HCT116 (cell line): ENCODE measurements at regions not wholly inside any gene's neighbourhood (a gene's known extent, or its start where the extent isn't known, plus 50 kb on each side); places are given as distances from the start of the nearest gene placed in this dataset.

Source experiments
- ATAC-seq: fragments of 200-7000 bp; cut with Tn5 transposase; 2 replicates; pipeline ENCODE4 v1.9.1; 2020; ENCODE audit warnings: mild to moderate bottlenecking, moderate library complexity
- BruUV-seq: library from RNA; stranded (reverse); fragments of 400-500 nt; replicated peaks from 2 replicates; lab custom pipeline; 2021; lab: Mats Ljungman, UMichigan
- CTCF ChIA-PET: fragments of 300-600 bp; sonication (Branson Sonifier 250); formaldehyde crosslinking; loops from one replicate; lab custom pipeline; 2021; ENCODE audit warnings: antibody characterized with exemption; lab: Charles Lee
- POLR2A ChIA-PET: fragments of 300-600, 350-600 bp; sonication (Branson Sonifier 250); formaldehyde crosslinking; loops from one replicate; lab custom pipeline; 2021; ENCODE audit warnings: antibody characterized with exemption; lab: Charles Lee
- RAD21 ChIA-PET, 2 experiments: fragments of 300-600 bp; sonication (Branson Sonifier 250); formaldehyde crosslinking; loops; one replicate each; lab custom pipeline; 2023; ENCODE audit warnings: low total read pairs in 2 of 2; ENCODE audit not compliant: uncharacterized antibody in 2 of 2, unreplicated experiment in 2 of 2, low non-redundant PET in 1 of 2; lab: Charles Lee
- DNase-seq: peaks from one replicate; pipeline ENCODE4 v3.0.0-alpha.2; 2010; ENCODE audit warnings: low read depth, low spot score
- H2AFZ ChIP-seq: fragments of 200-600 bp; shearing (Covaris generic), sonication (generic); 2 replicates; pipeline ENCODE4 v1.6.1; 2017; ENCODE audit warnings: low read depth, mixed run types, mixed read lengths, antibody characterized with exemption, low read length; ENCODE audit not compliant: poor library complexity, severe bottlenecking
- H3K27ac ChIP-seq: 2 replicates; pipeline ENCODE4 v1.5.1; 2012; ENCODE audit warnings: low read depth, low read length
- H3K27me3 ChIP-seq: fragments of 200-600 bp; sonication (generic); 2 replicates; pipeline ENCODE4 v1.6.1; 2016; ENCODE audit warnings: mixed run types, low read length, mixed read lengths; ENCODE audit not compliant: insufficient read depth
- H3K36me3 ChIP-seq, 2 experiments: fragments of 200-500 bp in 1 of 2; fragments of 200-600 bp in 1 of 2; sonication (Bioruptor generic) in 1 of 2; sonication (generic) in 1 of 2; 2 replicates each; pipeline versions ENCODE4 v1.5.1 to v1.6.1; 2014 to 2016; ENCODE audit warnings: low read length in 2 of 2, inconsistent platforms in 1 of 2, mixed read lengths in 1 of 2, mixed run types in 1 of 2; ENCODE audit not compliant: insufficient read depth in 2 of 2, control insufficient read depth in 1 of 2
- H3K4me1 ChIP-seq, 2 experiments: fragments of 200-600 bp in 1 of 2; sonication (generic) in 1 of 2; 2 replicates each; pipeline versions ENCODE4 v1.5.1 to v1.6.1; 2012 to 2017; ENCODE audit warnings: low read length in 2 of 2, inconsistent platforms in 1 of 2, mild to moderate bottlenecking in 1 of 2, mixed read lengths in 1 of 2, mixed run types in 1 of 2, moderate library complexity in 1 of 2; ENCODE audit not compliant: insufficient read depth in 2 of 2, control insufficient read depth in 1 of 2
- H3K4me2 ChIP-seq: fragments of 200-600 bp; sonication (generic); 2 replicates; pipeline ENCODE4 v1.6.1; 2017; ENCODE audit warnings: mixed run types, low read length, mixed read lengths
- H3K4me3 ChIP-seq, 2 experiments: fragments of 200-600 bp in 1 of 2; sonication (generic) in 1 of 2; replicated peaks in 1 of 2; 2 replicates each; pipeline ENCODE4 v1.5.1; 2011 to 2016; ENCODE audit warnings: low read length in 2 of 2, control low read depth in 1 of 2, low read depth in 1 of 2, mild to moderate bottlenecking in 1 of 2, mixed read lengths in 1 of 2, mixed run types in 1 of 2
- H3K79me2 ChIP-seq: fragments of 200-600 bp; sonication (generic); 2 replicates; pipeline ENCODE4 v1.6.1; 2017; ENCODE audit warnings: mild to moderate bottlenecking, mixed run types, low read length, moderate library complexity, mixed read lengths; ENCODE audit not compliant: insufficient read depth
- H3K9ac ChIP-seq: fragments of 200-600 bp; sonication (generic); 2 replicates; pipeline ENCODE4 v1.6.1; 2016; ENCODE audit warnings: low read length, mixed read lengths
- H3K9me2 ChIP-seq: fragments of 200-600 bp; sonication (generic), shearing (Covaris generic); 2 replicates; pipeline ENCODE4 v1.6.1; 2017; ENCODE audit warnings: mixed run types, mild to moderate bottlenecking, moderate library complexity; ENCODE audit not compliant: insufficient read depth
- H3K9me3 ChIP-seq, 2 experiments: fragments of 200-500 bp in 1 of 2; fragments of 200-600 bp in 1 of 2; sonication (Bioruptor generic) in 1 of 2; sonication (generic) in 1 of 2; 2 replicates each; pipeline ENCODE4 v1.6.1; 2014 to 2017; ENCODE audit warnings: low read length in 2 of 2, mixed read lengths in 2 of 2, inconsistent platforms in 1 of 2, low read depth in 1 of 2, mild to moderate bottlenecking in 1 of 2, mixed run types in 1 of 2, moderate library complexity in 1 of 2; ENCODE audit not compliant: control insufficient read depth in 1 of 2, insufficient read depth in 1 of 2
- H4K20me1 ChIP-seq: fragments of 200-600 bp; sonication (generic), shearing (Covaris generic); 2 replicates; pipeline ENCODE4 v1.6.1; 2017; ENCODE audit warnings: mixed run types, mild to moderate bottlenecking, moderate library complexity; ENCODE audit not compliant: insufficient read depth
- CBX3 ChIP-seq: IDR thresholded peaks from 2 replicates; pipeline ENCODE4 v1.6.1; 2012; ENCODE audit warnings: low read depth
- CEBPB ChIP-seq: IDR thresholded peaks from 2 replicates; pipeline ENCODE4 v1.6.1; 2012; ENCODE audit warnings: low read depth
- CTCF ChIP-seq, 3 experiments: fragments of 200-600 bp in 1 of 3; sonication (generic) in 1 of 3; IDR thresholded peaks in 2 of 3; conservative IDR thresholded peaks in 1 of 3; 2 replicates each; pipeline ENCODE4 v1.5.1; 2012 to 2017; ENCODE audit warnings: low read depth in 2 of 3, low read length in 2 of 3, antibody characterized with exemption in 1 of 3, borderline replicate concordance in 1 of 3, control low read depth in 1 of 3, mild to moderate bottlenecking in 1 of 3, mixed read lengths in 1 of 3, mixed run types in 1 of 3, moderate library complexity in 1 of 3; ENCODE audit not compliant: insufficient read depth in 1 of 3
- EGR1 ChIP-seq: IDR thresholded peaks from 2 replicates; pipeline ENCODE4 v1.6.1; 2012; ENCODE audit warnings: low read depth
- ELF1 ChIP-seq: IDR thresholded peaks from 2 replicates; pipeline ENCODE4 v1.6.1; 2012; ENCODE audit warnings: low read depth, borderline replicate concordance
- EZH2 ChIP-seq: fragments of 200-600 bp; sonication (generic); IDR thresholded peaks from 2 replicates; pipeline ENCODE4 v1.6.1; 2017; ENCODE audit warnings: antibody characterized with exemption, mixed run types
- EZH2phosphoT487 ChIP-seq: fragments of 200-600 bp; IDR thresholded peaks from 2 replicates; pipeline ENCODE4 v1.6.1; 2018; ENCODE audit warnings: antibody characterized with exemption, borderline replicate concordance
- FOSL1 ChIP-seq: IDR thresholded peaks from 2 replicates; pipeline ENCODE4 v1.6.1; 2012; ENCODE audit warnings: low read depth
- JUND ChIP-seq: IDR thresholded peaks from 2 replicates; pipeline ENCODE4 v1.6.1; 2012
- RAD21 ChIP-seq: IDR thresholded peaks from 2 replicates; pipeline ENCODE4 v1.6.1; 2012; ENCODE audit warnings: low read depth, mild to moderate bottlenecking
- SIN3A ChIP-seq: IDR thresholded peaks from 2 replicates; pipeline ENCODE4 v1.6.1; 2012; ENCODE audit warnings: low read depth
- SRF ChIP-seq: IDR thresholded peaks from 2 replicates; pipeline ENCODE4 v1.6.1; 2012; ENCODE audit warnings: low read depth
- TCF7L2 ChIP-seq: IDR thresholded peaks from 2 replicates; pipeline ENCODE4 v1.7.0; 2011; ENCODE audit warnings: borderline replicate concordance, inconsistent platforms; ENCODE audit not compliant: insufficient read depth, insufficient read length; ENCODE audit errors: extremely low read depth
- YY1 ChIP-seq: IDR thresholded peaks from 2 replicates; pipeline ENCODE4 v1.6.1; 2011; ENCODE audit warnings: low read length, low read depth, moderate library complexity, mild to moderate bottlenecking; ENCODE audit not compliant: insufficient replicate concordance; ENCODE audit errors: extremely low read depth
- ZBTB33 ChIP-seq: IDR thresholded peaks from 2 replicates; pipeline ENCODE4 v1.6.1; 2011; ENCODE audit warnings: mild to moderate bottlenecking, low read length, moderate library complexity; ENCODE audit not compliant: insufficient replicate concordance; ENCODE audit errors: extremely low read depth
- ZFX ChIP-seq: fragments of 450-650 bp; IDR thresholded peaks from 2 replicates; pipeline ENCODE4 v1.6.1; 2017
- ZNF274 ChIP-seq: fragments of 200-500 bp; sonication (Bioruptor generic); IDR thresholded peaks from 2 replicates; pipeline ENCODE4 v1.6.1; 2014; ENCODE audit warnings: mild to moderate bottlenecking, low read depth, low read length, inconsistent platforms
- intact Hi-C: fragments of 100-400 bp; cut with micrococcal nuclease; formaldehyde crosslinking; loops from 2 replicates; pipeline ENCODE4 v1.10.0; 2022
- TF ChIP-seq, protein P1 (sequence below): IDR thresholded peaks from 2 replicates; pipeline ENCODE4 v1.6.1; 2012
- TF ChIP-seq, protein P2 (sequence below): IDR thresholded peaks from 2 replicates; pipeline ENCODE4 v1.6.1; 2012
- TF ChIP-seq, protein P3 (sequence below): IDR thresholded peaks from 2 replicates; pipeline ENCODE4 v1.6.1; 2012; ENCODE audit warnings: low read depth

GRCh38 chr4:79540143-79540542, 132.1 kb upstream of the GK2 start (continued):
- TF ChIP-seq SIN3A, result no peak

DNA sequence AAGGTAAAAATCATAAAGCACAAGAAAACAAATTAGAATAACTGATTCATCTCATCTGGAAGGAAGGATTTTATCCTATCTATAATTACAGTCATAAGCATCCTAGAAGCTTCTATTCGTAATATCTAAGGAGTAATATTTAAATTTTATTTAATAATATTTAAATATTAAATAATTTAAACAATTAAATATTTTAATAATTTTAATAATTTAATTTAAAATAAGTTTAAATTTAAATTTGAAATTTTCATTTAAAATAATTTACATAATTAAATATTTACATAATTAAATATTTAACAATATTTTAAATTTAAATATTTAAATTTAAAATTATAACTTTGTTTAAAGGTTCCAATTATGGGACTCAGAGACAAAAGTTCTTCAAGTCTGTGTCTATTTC, 127.5 kb upstream of the GK2 start:
- Histone ChIP-seq H3K4me1 (no peaks in the 10 kb centered on the region), H3K79me2 (no peaks in the 10 kb centered on the region), H3K9ac (no peak overlapping the region), H2AFZ (no peak overlapping the region), H3K9me3 (no peaks in the 10 kb centered on the region), H3K36me3 (no peaks in the 10 kb centered on the region), H3K9me2 (no peaks in the 10 kb centered on the region), H3K4me3 (no peak overlapping the region), H3K27ac (no peak overlapping the region), H4K20me1 (no peaks in the 10 kb centered on the region), H3K27me3 (peaks cover 12% of the 10 kb centered on the region; the same call in 1 of the 2 replicates), H3K4me2 (no peak overlapping the region)
- ChIA-PET POLR2A (no interaction called here), CTCF (no interaction called here), RAD21 (no interaction called here)
- intact Hi-C loops, result no loop called here
- no peak for ATAC-seq
- BruUV-seq, result no TSS peak
- no peak for DNase-seq
- no peak for TF ChIP-seq CEBPB
- no peak for TF ChIP-seq RAD21
- TF ChIP-seq FOSL1, result no peak
- TF ChIP-seq YY1, result no peak
- TF ChIP-seq SIN3A, result no peak
- no peak for TF ChIP-seq EGR1
- no peak for TF ChIP-seq ZBTB33
- TF ChIP-seq CBX3, result no peak
- no peak for TF ChIP-seq CTCF (IDR thresholded peaks at IDR 0.05 in 2 of 3, conservative IDR thresholded peaks at IDR 0.05 in 1 of 3; ENCODE audit: borderline replicate concordance in 1 of 3, insufficient read depth in 1 of 3, low read depth in 2 of 3, low read length in 2 of 3)
- TF ChIP-seq ZFX, result no peak
- TF ChIP-seq ZNF274, result no peak
- TF ChIP-seq TCF7L2, result no peak
- TF ChIP-seq EZH2, result no peak
- TF ChIP-seq, protein P1, sequence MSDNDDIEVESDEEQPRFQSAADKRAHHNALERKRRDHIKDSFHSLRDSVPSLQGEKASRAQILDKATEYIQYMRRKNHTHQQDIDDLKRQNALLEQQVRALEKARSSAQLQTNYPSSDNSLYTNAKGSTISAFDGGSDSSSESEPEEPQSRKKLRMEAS, result no peak
- no peak for TF ChIP-seq SRF
- TF ChIP-seq, protein P2, sequence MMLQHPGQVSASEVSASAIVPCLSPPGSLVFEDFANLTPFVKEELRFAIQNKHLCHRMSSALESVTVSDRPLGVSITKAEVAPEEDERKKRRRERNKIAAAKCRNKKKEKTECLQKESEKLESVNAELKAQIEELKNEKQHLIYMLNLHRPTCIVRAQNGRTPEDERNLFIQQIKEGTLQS, result no peak
- TF ChIP-seq EZH2phosphoT487, result no peak
- no peak for TF ChIP-seq ELF1
- TF ChIP-seq, protein P3, sequence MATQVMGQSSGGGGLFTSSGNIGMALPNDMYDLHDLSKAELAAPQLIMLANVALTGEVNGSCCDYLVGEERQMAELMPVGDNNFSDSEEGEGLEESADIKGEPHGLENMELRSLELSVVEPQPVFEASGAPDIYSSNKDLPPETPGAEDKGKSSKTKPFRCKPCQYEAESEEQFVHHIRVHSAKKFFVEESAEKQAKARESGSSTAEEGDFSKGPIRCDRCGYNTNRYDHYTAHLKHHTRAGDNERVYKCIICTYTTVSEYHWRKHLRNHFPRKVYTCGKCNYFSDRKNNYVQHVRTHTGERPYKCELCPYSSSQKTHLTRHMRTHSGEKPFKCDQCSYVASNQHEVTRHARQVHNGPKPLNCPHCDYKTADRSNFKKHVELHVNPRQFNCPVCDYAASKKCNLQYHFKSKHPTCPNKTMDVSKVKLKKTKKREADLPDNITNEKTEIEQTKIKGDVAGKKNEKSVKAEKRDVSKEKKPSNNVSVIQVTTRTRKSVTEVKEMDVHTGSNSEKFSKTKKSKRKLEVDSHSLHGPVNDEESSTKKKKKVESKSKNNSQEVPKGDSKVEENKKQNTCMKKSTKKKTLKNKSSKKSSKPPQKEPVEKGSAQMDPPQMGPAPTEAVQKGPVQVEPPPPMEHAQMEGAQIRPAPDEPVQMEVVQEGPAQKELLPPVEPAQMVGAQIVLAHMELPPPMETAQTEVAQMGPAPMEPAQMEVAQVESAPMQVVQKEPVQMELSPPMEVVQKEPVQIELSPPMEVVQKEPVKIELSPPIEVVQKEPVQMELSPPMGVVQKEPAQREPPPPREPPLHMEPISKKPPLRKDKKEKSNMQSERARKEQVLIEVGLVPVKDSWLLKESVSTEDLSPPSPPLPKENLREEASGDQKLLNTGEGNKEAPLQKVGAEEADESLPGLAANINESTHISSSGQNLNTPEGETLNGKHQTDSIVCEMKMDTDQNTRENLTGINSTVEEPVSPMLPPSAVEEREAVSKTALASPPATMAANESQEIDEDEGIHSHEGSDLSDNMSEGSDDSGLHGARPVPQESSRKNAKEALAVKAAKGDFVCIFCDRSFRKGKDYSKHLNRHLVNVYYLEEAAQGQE, result no peak
- TF ChIP-seq JUND, result no peak
